ENCODE measurements at regions not wholly inside any gene's neighbourhood (a gene's known extent, or its start where the extent isn't known, plus 50 kb on each side); places are given as distances from the start of the nearest gene placed in this dataset.

GRCh38 chr5:26807231-26808199 is 230.9 kb downstream of the CDH9 start:
- no peak for TF ChIP-seq CTCF (IDR thresholded peaks at IDR 0.05)
- H3K27ac ChIP-seq (ENCODE audit: low read length): no peak overlapping the region
- H3K27ac Mint-ChIP-seq: no peak overlapping the region
- WGBS (ENCODE audit: insufficient coverage): 91% methylated on average over 16 of the region's 16 CpGs
- H3K4me1 ChIP-seq (ENCODE audit: control insufficient read depth, insufficient read depth, low read length): no peaks in the 10 kb centered on the region
- no peaks in the 10 kb centered on the region for H3K27me3 Mint-ChIP-seq (ENCODE audit: low read depth in 2 of 2)
- no peaks in the 10 kb centered on the region for H3K4me1 Mint-ChIP-seq
- DNase-seq (no peak), ATAC-seq (no peak)
- peaks cover 15% of the 10 kb centered on the region for H3K36me3 Mint-ChIP-seq
- no peaks in the 10 kb centered on the region for H3K36me3 ChIP-seq (ENCODE audit: control insufficient read depth, insufficient read depth, low read length)
- intact Hi-C loops (cut with micrococcal nuclease): no loop called here
- H3K4me3 ChIP-seq (ENCODE audit: low read length): no peak overlapping the region
- H3K9me3 Mint-ChIP-seq: peaks cover 12 to 19% of the 10 kb centered on the region in 2 donors
- no peaks in the 10 kb centered on the region for H3K27me3 ChIP-seq (ENCODE audit: control insufficient read depth, insufficient read depth, low read length)
- H3K4me3 Mint-ChIP-seq: no peak overlapping the region
- H3K9me3 ChIP-seq (ENCODE audit: control insufficient read depth, insufficient read depth, low read length): peaks cover 21% of the 10 kb centered on the region

GRCh38 chr5:26805076-26805475 is 233.3 kb downstream of the CDH9 start:
- WGBS (ENCODE audit: insufficient coverage): no CpG with 5 or more reads among the region's 1 CpG
- Histone ChIP-seq H3K4me1 (ENCODE audit: control insufficient read depth, insufficient read depth, low read length) (no peaks in the 10 kb centered on the region), H3K27ac (ENCODE audit: low read length) (no peak overlapping the region), H3K36me3 (ENCODE audit: control insufficient read depth, insufficient read depth, low read length) (no peaks in the 10 kb centered on the region), H3K9me3 (ENCODE audit: control insufficient read depth, insufficient read depth, low read length) (peaks cover 17% of the 10 kb centered on the region), H3K27me3 (ENCODE audit: control insufficient read depth, insufficient read depth, low read length) (no peaks in the 10 kb centered on the region), H3K4me3 (ENCODE audit: low read length) (no peak overlapping the region)
- no peak overlapping the region for H3K4me3 Mint-ChIP-seq
- H3K36me3 Mint-ChIP-seq: peaks cover 7% of the 10 kb centered on the region
- intact Hi-C loops (cut with micrococcal nuclease): no loop called here
- H3K4me1 Mint-ChIP-seq: no peaks in the 10 kb centered on the region
- no peak overlapping the region for H3K27ac Mint-ChIP-seq
- TF ChIP-seq CTCF (IDR thresholded peaks at IDR 0.05): no peak
- H3K9me3 Mint-ChIP-seq: peaks cover 9 to 12% of the 10 kb centered on the region in 2 donors
- no peak for DNase-seq
- H3K27me3 Mint-ChIP-seq (ENCODE audit: low read depth in 2 of 2): no peaks in the 10 kb centered on the region
- no peak for ATAC-seq

GRCh38 chr5:26802944-26803343 is 235.4 kb downstream of the CDH9 start:
- H3K4me3 Mint-ChIP-seq: no peak overlapping the region
- Histone ChIP-seq H3K9me3 (ENCODE audit: control insufficient read depth, insufficient read depth, low read length) (peaks cover 7% of the 10 kb centered on the region), H3K4me1 (ENCODE audit: control insufficient read depth, insufficient read depth, low read length) (no peaks in the 10 kb centered on the region), H3K27ac (ENCODE audit: low read length) (no peak overlapping the region), H3K27me3 (ENCODE audit: control insufficient read depth, insufficient read depth, low read length) (no peaks in the 10 kb centered on the region), H3K4me3 (ENCODE audit: low read length) (no peak overlapping the region), H3K36me3 (ENCODE audit: control insufficient read depth, insufficient read depth, low read length) (no peaks in the 10 kb centered on the region)
- no peak for ATAC-seq
- TF ChIP-seq CTCF (IDR thresholded peaks at IDR 0.05): no peak
- intact Hi-C loops (cut with micrococcal nuclease): no loop called here
- 90% methylated on average over 1 of the region's 4 CpGs for whole genome bisulfite sequencing (ENCODE audit: insufficient coverage)
- no peaks in the 10 kb centered on the region for H3K27me3 Mint-ChIP-seq (ENCODE audit: low read depth in 2 of 2)
- H3K4me1 Mint-ChIP-seq: no peaks in the 10 kb centered on the region
- H3K27ac Mint-ChIP-seq: no peak overlapping the region
- no peak for DNase-seq
- H3K36me3 Mint-ChIP-seq: peaks cover 7% of the 10 kb centered on the region
- peaks cover 9 to 13% of the 10 kb centered on the region in 2 donors for H3K9me3 Mint-ChIP-seq
